HepG2 (cell line): ENCODE measurements at regions not wholly inside any gene's neighbourhood (a gene's known extent, or its start where the extent isn't known, plus 50 kb on each side); places are given as distances from the start of the nearest gene placed in this dataset.

ENCODE experiments used
- CTCF ChIP-seq: sonication (generic); formaldehyde crosslinking; IDR thresholded peaks from 2 replicates; pipeline ENCODE4 v1.5.0; 2020; ENCODE audit warnings: mild to moderate bottlenecking, missing genetic modification reagents, moderate library complexity
- FOXK2 ChIP-seq: fragments of 450-650 bp; IDR thresholded peaks from 2 replicates; pipeline ENCODE4 v1.6.1; 2016
- HES4 ChIP-seq: sonication (generic); formaldehyde crosslinking; IDR thresholded peaks from 2 replicates; pipeline ENCODE4 v1.9.0; 2021; ENCODE audit warnings: mild to moderate bottlenecking, missing genetic modification reagents, borderline replicate concordance
- MAFK ChIP-seq, 2 experiments: IDR thresholded peaks in 1 of 2; conservative IDR thresholded peaks in 1 of 2; 2 replicates each; pipeline ENCODE4 v1.6.1; 2011; ENCODE audit warnings: improper control_type of control experiment in 2 of 2, low read length in 2 of 2
- MED1 ChIP-seq: sonication (generic); formaldehyde crosslinking; IDR thresholded peaks from 2 replicates; pipeline ENCODE4 v1.4.0; 2020; ENCODE audit warnings: missing genetic modification reagents
- NR2F2 ChIP-seq: IDR thresholded peaks from 2 replicates; pipeline ENCODE4 v1.6.1; 2012; ENCODE audit warnings: low read depth, inconsistent platforms, borderline replicate concordance
- ZBTB33 ChIP-seq: sonication (generic); formaldehyde crosslinking; IDR thresholded peaks from 2 replicates; pipeline ENCODE4 v1.4.0; 2020; ENCODE audit warnings: missing genetic modification reagents
- ZNF20 ChIP-seq: sonication (generic); formaldehyde crosslinking; IDR thresholded peaks from 2 replicates; pipeline ENCODE4 v1.4.0; 2020; ENCODE audit warnings: mild to moderate bottlenecking, moderate library complexity, missing genetic modification reagents
- ZNF605 ChIP-seq: sonication (generic); formaldehyde crosslinking; IDR thresholded peaks from 2 replicates; pipeline ENCODE4 v1.8.0; 2022; ENCODE audit warnings: mild to moderate bottlenecking, missing genetic modification reagents
- ZNF784 ChIP-seq: sonication (generic); formaldehyde crosslinking; IDR thresholded peaks from 2 replicates; pipeline ENCODE4 v1.5.1; 2020; ENCODE audit warnings: missing genetic modification reagents, mild to moderate bottlenecking, borderline replicate concordance
- ZUFSP ChIP-seq: sonication (generic); formaldehyde crosslinking; IDR thresholded peaks from 2 replicates; pipeline ENCODE4 v1.9.0; 2021; ENCODE audit warnings: missing genetic modification reagents, mild to moderate bottlenecking, borderline replicate concordance

GRCh38 chr11:33479231-33479630, 221.4 kb downstream of the C11orf91 start:
- TF ChIP-seq ZBTB33 (CRISPR knock-in tag): no peak
- no peak for TF ChIP-seq FOXK2
- no peak for TF ChIP-seq CTCF
- no peak for TF ChIP-seq MAFK (conservative IDR thresholded peaks at IDR 0.05 in 1 of 2, IDR thresholded peaks at IDR 0.05 in 1 of 2; ENCODE audit: low read length in 2 of 2)
- no peak for TF ChIP-seq MED1 (CRISPR knock-in tag)
- TF ChIP-seq ZNF784 (CRISPR knock-in tag): no peak
- no peak for TF ChIP-seq ZNF20 (CRISPR knock-in tag)
- TF ChIP-seq HES4: no peak
- TF ChIP-seq ZUFSP: no peak
- no peak for TF ChIP-seq ZNF605
- TF ChIP-seq NR2F2: no peak
